ENCODE measurements at regions not wholly inside any gene's neighbourhood (a gene's known extent, or its start where the extent isn't known, plus 50 kb on each side); places are given as distances from the start of the nearest gene placed in this dataset.

DNA sequence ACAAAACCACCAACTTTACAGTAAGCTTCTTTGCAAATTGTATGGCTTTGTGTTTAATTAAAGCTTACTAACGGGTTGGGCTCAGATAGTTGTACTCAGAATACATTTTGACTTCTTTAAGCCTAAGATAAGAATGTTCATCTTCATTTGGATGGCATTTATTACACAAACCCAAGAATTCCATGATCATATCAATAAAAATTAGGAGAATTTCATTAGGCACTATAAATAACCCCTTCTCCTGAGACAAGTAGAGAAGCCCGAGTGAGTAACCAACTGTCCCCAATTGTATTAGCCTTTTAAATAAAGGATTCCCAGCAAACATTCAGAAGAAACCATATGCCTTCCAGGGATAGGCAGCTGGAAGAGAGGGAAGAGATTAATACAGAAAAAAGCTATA is 504.7 kb downstream of the KCNJ2 start (continued):
- TF ChIP-seq CTCF (IDR thresholded peaks at IDR 0.05): no peak
- TF ChIP-seq ZSCAN18 (CRISPR knock-in tag; IDR thresholded peaks at IDR 0.05): no peak

DNA sequence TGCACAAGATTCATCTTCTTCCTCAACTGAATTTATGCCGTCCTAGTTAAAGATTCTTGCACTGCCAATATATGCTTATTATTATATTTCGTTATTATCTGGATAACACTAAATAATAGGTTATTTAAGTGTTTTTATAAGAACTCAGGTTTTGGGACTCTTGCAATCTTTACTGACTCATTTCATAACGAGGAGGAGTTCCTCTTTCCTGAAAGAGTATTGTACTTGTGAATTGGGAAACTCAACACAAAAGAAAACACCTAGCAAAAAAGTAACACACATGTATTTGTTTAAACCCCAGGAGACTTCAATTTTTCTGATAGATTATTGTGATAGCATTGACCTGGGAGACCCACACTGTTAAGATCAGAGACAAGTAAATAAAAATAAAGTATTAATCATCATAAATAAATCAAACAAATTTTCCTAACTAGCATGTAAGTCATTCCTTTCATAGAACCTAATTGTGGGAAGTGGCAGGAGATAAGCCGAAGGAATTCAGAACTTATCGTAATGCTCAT is 505.8 kb downstream of the KCNJ2 start:
- POLR2A ChIA-PET: no interaction called here
- no peak overlapping the region for H3K27ac Mint-ChIP-seq
- DNase-seq (ENCODE audit: low spot score) (no peak), ATAC-seq (no peak)
- H3K9me3 Mint-ChIP-seq: no peaks in the 10 kb centered on the region
- H3K4me3 Mint-ChIP-seq: no peak overlapping the region
- H3K36me3 Mint-ChIP-seq: no peaks in the 10 kb centered on the region
- no peaks in the 10 kb centered on the region for H3K27me3 Mint-ChIP-seq (ENCODE audit: low read depth)
- peaks cover 13% of the 10 kb centered on the region for H3K4me1 Mint-ChIP-seq
- CTCF ChIA-PET: no interaction called here
- no peak for TF ChIP-seq EMX1 (CRISPR knock-in tag; IDR thresholded peaks at IDR 0.05)
- TF ChIP-seq, protein P1, sequence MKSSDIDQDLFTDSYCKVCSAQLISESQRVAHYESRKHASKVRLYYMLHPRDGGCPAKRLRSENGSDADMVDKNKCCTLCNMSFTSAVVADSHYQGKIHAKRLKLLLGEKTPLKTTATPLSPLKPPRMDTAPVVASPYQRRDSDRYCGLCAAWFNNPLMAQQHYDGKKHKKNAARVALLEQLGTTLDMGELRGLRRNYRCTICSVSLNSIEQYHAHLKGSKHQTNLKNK (CRISPR knock-in tag; IDR thresholded peaks at IDR 0.05): no peak
- TF ChIP-seq NFE2L1 (CRISPR knock-in tag; IDR thresholded peaks at IDR 0.05): no peak
- TF ChIP-seq ZNF416 (CRISPR knock-in tag; IDR thresholded peaks at IDR 0.05): no peak
- no peak for TF ChIP-seq GABPB1 (CRISPR knock-in tag; IDR thresholded peaks at IDR 0.05)
- no peak for TF ChIP-seq JAZF1 (CRISPR knock-in tag; IDR thresholded peaks at IDR 0.05)
- TF ChIP-seq HMGXB4 (CRISPR knock-in tag; IDR thresholded peaks at IDR 0.05): no peak
- no peak for TF ChIP-seq FOXJ3 (CRISPR knock-in tag; IDR thresholded peaks at IDR 0.05; ENCODE audit: borderline replicate concordance)
- no peak for TF ChIP-seq NFATC4 (CRISPR knock-in tag; IDR thresholded peaks at IDR 0.05)
- TF ChIP-seq SP1 (CRISPR knock-in tag; conservative IDR thresholded peaks at IDR 0.05): no peak
- no peak for TF ChIP-seq CREM (CRISPR knock-in tag; IDR thresholded peaks at IDR 0.05)
- no peak for TF ChIP-seq RORB (CRISPR knock-in tag; IDR thresholded peaks at IDR 0.05)
- TF ChIP-seq, protein P2, sequence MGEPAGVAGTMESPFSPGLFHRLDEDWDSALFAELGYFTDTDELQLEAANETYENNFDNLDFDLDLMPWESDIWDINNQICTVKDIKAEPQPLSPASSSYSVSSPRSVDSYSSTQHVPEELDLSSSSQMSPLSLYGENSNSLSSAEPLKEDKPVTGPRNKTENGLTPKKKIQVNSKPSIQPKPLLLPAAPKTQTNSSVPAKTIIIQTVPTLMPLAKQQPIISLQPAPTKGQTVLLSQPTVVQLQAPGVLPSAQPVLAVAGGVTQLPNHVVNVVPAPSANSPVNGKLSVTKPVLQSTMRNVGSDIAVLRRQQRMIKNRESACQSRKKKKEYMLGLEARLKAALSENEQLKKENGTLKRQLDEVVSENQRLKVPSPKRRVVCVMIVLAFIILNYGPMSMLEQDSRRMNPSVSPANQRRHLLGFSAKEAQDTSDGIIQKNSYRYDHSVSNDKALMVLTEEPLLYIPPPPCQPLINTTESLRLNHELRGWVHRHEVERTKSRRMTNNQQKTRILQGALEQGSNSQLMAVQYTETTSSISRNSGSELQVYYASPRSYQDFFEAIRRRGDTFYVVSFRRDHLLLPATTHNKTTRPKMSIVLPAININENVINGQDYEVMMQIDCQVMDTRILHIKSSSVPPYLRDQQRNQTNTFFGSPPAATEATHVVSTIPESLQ (CRISPR knock-in tag; IDR thresholded peaks at IDR 0.05): no peak
- no peak for TF ChIP-seq ETV6 (CRISPR knock-in tag; IDR thresholded peaks at IDR 0.05)
- TF ChIP-seq ZNF423 (CRISPR knock-in tag; IDR thresholded peaks at IDR 0.05): no peak
- no peak for TF ChIP-seq ATF2 (CRISPR knock-in tag; IDR thresholded peaks at IDR 0.05; ENCODE audit: borderline replicate concordance, low read depth)
